Activated CD8-positive, alpha-beta memory T cell treated with anti-CD3 and anti-CD28 coated beads, Interleukin-2, amount 50 U/mL, for 24 hours (primary cell): ENCODE measurements at regions not wholly inside any gene's neighbourhood (a gene's known extent, or its start where the extent isn't known, plus 50 kb on each side); places are given as distances from the start of the nearest gene placed in this dataset.
"Not testable (repeated sequence)": the region's sequence is repeated elsewhere in the genome, so short reads cannot be mapped to it uniquely, and the experiment has no call there.

Source experiments
- DNase-seq: peaks from one replicate; pipeline ENCODE4 v3.0.0-alpha.2; 2020; ENCODE audit errors: extremely low read depth

DNA sequence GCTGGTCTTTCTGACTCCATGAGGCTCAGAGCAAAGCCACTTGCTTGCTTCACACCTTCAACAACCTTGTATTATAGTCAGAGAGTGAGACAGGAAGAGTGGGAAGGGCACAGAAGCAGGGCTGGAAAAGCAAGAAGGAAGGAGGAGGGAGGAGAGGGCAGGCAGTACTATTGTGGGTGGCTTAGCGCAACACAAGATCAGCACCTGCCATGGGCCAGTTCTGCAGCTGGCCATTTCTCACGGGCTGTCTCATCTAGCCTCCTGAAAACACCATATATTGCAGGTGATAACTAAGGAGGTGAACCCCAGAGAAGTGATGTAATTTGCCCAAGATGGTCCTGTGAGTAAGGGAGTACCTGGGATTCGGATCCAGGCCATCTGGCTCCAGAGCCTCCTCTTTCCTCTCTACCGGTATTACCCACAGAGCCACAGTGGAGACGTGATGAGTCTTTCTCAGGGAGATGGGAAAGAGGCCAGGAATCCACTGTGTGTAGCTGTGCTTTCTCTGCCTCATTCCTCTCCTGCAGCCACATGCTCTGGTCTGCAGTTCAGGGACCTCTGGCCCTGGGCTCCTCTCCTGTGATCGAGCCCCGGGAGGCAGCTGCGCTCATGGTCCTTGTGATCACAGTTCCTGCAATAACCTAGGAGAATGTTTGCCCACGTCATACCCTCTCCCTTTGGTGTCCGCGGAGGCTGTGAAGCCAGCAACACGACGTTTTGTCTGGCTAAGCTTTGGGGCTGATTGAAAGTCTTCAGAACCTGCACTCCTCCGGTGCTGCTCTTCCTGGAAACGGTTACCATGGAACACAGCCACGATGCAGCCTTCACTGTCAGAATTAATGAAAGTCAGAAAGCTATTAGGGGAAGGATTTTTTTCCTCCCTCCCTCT lies 178.1 kb upstream of the CCL2 start:
- DNase-seq: no peak

DNA sequence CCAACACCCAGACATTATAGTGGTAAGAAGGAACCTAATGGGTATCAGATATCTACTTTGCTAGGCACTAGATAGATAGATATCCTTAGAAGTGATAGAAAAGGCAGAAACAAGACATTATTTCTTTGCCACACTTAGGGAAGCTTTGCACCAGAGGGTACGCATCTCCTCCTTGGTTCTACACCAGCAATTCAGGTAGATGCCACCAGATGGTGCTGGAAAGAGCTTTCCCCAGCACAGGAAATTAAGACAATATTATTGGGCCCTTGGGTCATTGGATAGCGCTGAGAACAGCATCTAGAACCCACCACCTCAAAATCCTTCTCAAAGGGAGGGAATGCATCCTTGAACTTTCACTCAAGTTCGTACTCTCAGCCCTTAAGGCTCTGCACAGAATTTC lies 173.8 kb upstream of the CCL2 start:
- DNase-seq: no peak

DNA sequence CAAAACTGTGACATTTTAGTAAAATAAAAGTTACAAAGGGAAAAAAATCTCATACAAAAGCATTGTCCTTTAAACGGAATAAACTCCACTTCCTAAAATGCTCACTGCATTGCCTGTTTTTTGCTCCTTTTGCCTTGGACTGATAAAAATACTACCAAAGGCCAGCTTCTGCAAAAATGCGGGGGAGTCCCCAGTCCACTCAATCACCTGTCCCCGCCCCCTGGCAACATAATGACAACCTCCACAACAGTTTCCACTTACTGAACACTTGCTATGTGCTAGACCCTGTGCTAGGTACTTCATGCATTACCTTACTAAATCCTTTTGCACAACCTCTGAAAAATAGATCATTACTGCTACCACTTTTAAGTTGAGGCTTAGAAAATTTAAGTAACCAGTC lies 172.7 kb upstream of the CCL2 start:
- no peak for DNase-seq

DNA sequence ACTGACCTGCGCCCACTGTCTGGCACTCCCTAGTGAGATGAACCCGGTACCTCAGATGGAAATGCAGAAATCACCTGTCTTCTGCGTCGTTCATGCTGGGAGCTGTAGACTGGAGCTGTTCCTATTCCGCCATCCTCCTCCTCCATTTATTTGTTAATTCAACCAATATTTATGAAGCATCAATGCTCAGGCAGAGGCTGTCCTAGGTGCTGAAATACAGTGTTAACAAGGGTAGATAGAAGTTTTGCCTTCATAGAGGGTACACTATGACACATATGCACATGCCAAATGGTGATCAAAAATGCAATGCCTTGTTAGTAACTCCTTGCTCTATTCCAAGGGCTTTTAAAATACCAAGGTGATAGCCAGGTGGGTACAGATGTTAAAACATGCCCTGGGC lies 166.0 kb upstream of the CCL2 start:
- not testable (repeated sequence) for DNase-seq

DNA sequence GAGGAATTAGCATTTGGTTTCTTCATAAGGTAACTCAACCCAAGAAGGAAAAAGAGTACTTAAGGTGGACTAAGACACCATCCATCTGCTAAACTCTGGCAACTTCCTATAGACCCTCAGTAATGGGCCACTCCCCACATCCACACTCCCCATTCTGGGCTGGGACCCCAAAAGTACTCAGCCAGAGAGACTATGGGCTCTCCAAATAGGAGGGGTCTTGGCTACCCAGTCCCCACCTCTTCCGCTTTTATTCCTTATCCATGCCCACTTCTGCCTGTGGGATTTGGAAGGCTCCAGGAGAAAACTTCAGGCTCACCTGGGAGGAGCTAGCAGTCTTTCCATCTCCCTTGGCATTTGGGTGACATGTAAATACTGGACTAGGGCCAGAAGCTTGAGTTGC lies 164.5 kb upstream of the CCL2 start:
- no peak for DNase-seq

DNA sequence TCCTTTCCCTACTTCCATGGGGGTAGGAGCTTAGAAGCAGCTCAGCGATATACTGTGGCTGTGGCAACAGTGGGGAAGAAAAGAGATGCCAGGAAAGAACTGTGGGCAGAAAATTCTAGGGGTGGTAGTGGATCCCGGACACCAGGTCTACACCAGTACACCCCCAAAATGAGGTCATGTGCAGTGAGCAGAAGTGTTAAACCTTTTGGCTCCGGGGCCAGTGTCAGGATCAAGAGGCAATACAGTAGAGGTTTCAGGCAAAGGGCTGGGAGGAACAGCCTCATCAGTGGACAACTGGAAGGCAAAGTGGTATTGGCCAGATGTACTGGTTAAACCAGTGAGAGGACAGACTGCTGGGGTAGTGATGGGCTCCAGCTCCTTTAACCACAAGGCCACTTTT lies 163.1 kb upstream of the CCL2 start:
- no peak for DNase-seq

DNA sequence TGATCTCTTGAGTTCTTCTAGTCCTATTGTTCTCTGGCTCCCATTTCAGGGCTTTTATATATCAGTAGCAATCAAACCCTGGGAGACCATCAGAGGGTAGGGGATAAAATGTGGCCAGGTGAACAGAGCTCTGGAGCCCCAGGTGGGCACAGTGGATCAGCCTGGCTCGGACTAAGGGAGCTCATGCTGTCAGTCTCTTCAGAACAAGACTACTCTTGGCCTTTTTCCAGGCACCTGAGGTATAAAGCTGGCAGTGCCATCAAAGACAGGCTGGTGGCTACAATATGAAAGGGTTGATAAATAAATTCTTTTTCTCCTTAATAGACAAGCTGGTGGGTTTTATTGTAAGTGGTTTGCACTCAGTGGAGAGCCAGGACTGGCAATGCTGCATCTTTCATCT lies 160.0 kb upstream of the CCL2 start:
- DNase-seq: no peak

DNA sequence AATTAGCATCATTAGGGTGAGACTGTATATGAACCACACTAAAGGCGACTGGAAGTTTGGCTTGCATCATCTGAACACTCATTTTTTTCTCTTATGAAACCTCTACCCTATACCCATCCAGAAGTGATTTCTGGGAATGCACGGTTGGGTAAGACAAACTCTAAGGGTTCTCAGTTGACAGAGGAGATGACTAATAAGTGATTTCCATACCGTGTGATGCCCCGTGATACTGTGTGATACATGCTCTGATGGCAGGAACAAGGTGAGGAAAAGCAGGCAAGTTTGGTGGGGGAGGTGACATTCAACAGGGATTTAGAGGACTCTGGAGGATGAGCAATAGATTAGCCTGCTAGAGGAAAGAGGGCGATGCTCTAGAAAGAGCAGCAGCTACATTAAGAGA lies 156.4 kb upstream of the CCL2 start:
- no peak for DNase-seq

DNA sequence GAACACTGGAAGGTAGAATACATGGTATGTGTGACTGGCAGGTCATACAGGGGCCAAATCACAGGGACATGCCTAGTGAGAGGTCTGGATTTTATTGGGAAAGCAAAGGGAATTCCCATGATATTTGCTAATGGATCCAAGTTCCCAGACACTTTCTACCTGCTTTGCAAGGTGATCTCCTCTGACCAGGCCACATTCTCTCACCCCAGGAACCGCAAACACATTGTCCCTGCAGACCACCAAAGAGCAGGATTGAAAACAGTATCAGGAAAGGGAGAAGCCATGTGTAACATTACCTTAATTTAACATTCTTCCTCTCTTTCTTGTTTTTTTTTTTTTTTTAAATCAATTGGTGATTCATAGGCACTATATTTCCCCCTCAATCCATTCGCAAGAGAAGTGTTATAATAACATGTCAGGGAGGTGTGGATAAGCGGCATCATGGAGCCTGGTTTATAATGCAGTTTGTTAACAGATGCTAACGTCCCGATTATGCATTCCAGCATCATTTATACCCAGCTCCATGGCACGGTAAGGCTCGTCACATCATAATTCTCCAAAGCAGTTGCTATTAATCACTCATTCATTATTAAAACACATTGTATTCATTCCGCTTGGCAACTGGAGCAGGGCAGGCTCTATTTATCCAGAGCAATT lies 155.1 kb upstream of the CCL2 start:
- DNase-seq: no peak

DNA sequence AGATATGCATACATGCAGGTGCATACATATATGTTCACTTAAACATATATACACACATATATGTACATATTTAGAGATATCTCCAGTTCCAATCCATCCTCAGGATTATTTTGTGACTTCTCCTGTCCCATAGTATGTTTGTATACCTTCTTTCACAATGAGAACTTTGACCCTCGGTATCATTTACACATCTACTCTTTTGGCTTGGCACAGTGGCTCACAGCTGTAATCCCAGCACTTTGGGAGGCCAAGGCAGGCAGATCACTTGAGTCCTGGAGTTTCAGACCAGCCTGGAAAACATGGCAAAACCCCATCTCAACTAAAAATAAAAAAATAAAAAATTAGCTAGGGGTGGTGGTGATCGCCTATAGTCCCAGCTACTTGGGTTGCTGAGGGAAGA lies 148.1 kb upstream of the CCL2 start:
- no peak for DNase-seq

DNA sequence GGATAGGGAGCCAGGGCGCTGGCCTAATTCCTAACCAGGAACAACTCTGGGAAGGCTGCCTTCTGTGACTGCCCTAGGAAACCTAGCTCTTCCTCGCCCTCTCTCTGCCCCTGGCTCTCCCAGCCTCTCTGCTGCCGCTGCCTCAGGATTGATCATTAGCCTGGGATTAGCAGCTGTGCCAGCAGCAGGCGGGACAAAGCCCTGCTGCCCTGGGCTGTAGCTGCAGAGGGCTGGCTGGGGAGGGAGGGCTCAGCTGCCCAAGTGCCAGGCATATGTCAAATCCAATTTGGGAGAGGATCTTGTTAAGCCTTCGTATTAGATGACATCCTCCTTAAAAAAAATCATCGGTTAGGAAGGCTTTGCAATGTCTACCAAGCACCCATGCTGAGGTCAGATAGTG lies 144.8 kb upstream of the CCL2 start:
- no peak for DNase-seq

DNA sequence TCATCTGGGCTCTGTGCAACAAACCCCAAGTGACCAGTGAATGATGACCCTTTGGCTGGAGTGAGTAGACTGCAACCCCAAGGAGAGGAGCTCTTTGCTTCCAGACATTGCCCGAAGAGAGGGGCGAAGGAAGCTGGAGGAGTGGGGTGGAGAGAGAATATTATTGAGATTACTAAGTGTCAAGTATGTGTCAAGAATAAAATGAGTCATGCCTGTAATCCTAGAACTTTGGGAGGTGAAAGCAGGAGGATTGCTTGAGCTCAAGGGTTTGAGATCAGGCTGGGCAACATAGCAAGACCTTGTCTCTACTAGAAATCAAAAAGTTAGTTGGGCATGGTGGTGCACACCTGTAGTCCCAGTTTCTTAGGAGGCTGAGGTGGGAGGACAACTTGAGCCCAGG lies 142.0 kb upstream of the CCL2 start:
- DNase-seq: no peak

DNA sequence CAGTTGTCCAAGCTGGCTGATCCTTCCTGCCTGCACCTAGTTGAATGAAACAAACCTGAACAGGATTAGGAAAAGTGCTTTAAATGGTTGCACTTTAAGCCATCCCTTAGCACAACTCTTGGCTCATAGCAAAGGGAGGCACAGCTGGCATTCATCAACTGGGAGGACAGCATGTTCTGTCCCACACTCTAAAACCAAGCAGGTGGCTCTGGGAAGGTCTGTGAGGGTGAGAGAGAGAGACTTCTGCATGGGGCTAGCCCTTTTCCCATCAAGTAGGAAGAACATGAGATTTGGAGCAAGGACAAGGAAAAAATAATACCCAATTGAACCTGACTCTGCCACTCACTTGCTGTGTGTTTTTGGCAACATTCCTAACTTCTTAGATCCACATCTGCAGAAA lies 140.9 kb upstream of the CCL2 start:
- DNase-seq: no peak

DNA sequence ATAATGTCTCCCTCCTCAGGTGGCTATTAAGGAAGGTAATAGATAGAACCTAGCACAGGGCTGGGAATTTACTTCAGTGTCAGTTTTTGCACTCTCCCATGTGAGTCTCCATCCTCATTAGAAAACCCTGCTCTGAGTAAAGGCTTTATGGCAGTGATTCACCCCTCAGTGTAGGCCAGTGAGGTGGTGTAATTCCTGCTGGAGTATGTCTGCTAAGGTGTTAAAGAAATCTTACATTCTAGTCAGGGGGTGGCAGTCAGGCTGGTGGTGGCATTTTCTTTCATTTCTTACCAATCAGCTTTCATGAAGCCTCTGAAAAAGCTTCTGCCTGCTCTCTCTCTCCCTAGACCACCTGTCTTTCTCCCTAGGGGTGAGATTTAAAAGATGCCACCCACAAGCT lies 138.8 kb upstream of the CCL2 start:
- no peak for DNase-seq

DNA sequence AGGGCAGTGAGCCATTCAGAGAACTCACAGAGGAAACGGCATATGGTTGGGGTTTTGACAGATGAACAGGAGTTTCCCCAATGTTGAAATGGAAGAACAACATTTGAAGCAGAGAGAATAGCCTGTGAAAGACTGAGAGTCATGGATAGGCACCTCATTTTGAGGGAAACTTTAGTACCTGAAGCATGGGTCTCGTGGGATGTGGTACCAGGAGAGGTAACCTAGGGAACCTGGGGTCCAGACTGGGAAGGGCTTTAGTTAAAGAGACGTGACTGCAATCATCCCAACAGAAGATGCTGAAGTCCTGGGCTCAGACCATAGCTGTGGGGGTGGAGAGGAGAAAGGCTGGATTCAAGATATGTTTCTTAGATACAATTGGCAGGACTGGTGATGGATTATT lies 137.8 kb upstream of the CCL2 start:
- DNase-seq: no peak

DNA sequence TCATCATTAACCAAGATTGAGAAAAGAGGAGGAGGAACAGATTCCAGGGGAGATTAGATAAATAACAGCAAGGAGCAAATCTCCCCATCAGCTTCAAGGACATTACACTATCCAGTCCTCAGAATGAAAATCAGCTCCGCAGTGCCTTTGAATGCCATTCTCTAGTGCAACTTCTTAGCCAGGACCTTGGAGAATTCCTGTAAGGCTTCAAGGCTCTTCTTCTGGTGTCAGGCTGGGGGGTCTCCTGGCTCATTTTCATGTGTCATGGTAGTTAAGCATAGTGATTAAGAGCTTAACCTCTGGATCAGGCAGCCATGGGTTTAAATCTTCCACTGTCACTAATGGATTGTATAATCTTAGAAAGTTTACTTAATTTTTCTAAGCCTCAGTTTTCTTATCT lies 137.3 kb upstream of the CCL2 start:
- DNase-seq: no peak

DNA sequence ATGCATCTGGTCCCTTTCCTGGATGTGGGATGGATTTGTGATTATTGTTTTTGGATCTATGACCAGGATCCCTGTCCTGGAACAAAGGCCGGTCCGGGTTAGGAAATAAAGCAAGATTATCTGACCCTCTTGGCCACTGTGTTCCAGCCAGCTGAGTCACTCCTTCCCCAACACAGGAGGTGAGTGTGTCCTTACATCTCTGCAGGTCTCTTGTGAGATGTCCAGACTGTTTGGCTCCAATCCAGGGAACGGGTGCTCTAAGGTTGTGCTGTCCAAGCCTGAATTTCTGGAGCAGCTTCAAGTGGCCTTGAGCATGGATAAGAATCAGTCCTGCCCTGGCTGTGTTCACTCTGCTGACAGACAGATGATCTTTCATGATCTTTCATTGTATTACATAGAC lies 136.5 kb upstream of the CCL2 start:
- DNase-seq: no peak

DNA sequence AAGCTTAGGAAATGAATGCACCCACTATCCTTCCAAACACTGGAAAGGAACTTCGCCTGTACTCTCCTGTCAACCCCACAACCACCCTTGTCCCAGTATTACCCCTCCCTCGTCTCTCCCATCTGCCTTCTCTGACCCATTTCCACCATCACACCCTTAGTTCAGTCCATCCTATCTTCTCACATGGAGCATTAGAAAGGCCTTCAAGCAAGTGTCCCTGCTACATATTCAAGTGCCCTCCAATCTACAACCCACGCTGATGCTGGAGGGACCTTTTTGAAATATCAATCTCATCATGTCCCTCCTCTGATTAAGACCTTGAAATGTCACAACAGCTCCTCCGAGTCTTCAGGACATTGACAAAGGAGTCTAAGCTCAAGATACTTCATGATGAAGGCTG lies 133.8 kb upstream of the CCL2 start:
- DNase-seq: no peak

DNA sequence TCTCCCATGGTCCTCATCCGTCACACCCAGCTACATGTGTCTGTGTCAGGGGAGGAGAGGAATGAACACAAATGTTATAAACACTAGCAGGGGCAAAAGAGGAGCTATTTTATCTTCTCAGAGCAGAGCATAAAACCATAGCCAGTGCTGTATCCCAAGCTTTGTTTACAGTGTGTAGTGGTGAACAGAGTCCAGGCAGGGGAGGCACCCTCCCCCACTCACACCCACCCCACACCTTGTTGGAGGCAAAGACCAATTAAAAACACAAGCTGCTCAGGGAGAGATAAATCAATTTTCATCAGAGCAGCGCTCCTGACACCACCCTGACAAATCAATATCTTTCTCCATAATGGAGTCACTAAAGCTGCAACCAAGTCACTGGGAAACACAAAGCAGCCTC lies 132.6 kb upstream of the CCL2 start:
- DNase-seq: no peak

DNA sequence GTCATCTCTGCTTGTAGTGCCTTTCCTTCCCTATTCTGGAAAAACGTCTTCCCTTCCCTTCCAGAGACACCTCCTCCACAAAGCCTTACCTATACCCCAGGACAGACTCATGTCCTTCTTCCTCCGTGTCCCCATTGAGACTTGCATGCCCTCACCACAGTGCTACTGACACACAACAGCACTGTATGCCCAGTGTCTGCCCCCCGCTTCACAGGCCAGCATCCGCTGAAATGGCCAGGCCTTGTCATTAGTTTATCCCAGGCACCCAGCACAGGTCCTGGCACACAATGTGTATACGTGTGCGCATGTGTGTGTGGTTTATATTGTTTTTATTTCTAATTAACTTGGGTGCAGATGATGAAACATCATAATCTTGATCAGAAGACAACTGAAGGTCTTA lies 130.1 kb upstream of the CCL2 start:
- no peak for DNase-seq

DNA sequence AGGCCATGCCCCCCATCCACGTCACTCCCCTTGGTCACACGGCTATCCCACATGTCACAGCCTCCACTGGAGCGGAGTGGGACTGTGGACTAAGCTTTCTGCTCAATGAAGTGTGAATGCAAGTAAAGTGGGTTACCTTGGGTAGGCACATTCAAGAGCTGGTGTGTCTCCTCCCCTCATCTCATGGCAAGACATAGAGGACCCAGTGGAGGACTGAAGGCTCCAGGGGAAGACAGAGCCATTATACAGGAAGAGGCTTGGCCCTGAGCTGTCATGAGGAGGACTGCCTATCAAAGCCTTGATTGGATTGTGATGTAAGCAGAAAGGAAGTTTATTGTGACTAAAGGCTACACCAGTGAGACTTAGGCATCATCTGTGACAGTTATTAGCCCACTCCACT lies 129.2 kb upstream of the CCL2 start:
- DNase-seq: no peak

DNA sequence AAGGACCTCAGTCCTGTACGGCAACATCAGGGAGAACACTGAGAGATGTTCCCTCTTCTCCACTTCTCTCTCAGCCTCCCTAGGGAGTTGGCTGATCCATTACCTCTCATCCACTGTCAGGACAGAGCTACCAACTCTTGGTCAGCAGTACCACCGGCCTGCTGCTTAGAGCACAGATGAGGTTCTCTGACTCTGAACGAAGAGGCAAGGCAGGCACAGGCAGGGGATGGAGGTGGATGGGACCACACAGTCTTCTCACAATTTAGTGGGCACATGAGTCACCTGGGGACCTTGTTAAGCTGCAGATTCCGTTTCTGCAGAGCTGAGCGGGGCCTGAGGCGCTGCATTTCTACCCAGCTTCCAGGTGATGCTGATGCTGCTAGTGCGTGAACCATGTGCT lies 128.6 kb upstream of the CCL2 start:
- no peak for DNase-seq

DNA sequence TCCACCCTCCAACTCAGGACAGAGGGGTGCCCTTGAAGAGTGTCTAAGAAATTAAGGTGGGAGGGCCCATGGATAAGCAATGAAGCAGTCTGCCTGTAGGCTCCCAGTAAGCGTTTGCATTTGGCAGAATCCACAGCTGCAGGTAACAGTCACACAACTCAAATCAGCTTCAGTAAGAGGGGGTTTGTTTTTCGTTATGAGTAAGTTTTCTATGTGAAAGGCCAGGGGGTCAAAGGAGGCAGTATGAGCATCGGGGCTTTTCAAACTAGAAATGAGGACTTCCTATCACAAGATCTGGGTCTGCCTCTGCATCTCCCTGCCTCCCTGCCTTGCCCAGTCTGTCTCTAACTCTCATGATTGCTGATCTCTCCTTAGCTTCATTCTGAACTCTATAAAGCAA lies 128.1 kb upstream of the CCL2 start:
- no peak for DNase-seq

DNA sequence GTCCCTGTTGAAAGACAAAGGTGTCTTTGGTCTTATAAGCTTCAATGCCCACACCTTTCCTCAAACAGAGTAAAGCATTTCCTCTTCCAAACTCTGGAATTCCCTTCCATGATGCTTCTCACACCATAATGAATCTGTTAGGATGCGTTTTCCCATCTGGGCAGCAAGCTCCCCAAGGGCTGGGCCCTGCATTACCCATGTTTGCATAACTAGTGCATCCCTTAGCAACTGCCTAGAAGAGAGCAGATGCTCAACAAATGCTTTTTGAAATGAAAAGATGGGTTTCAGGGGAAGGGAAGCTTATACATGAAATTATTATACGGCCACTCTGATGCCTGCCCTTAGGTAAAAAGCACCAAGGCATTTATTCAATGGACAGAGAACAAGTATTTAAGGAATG lies 124.5 kb upstream of the CCL2 start:
- no peak for DNase-seq
